ENCODE measurements at regions not wholly inside any gene's neighbourhood (a gene's known extent, or its start where the extent isn't known, plus 50 kb on each side); places are given as distances from the start of the nearest gene placed in this dataset.

DNA sequence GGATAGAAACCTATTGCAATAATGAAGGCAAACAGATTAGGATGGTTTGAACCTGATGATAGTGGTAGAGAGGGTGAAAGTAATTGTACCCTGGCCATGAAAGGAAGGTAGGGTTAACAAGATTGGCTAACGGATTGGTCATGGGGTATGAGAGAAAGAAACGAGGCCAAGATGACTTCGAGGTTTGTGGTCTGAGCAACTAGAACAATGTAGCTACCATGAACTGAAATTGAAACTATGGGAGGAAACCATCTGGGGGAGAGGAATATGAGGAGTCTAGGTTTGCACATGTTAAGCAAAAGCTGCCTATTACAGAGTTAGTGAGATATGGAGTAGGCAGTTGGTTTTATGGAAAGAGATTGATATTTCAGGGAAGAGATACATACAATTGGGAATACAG lies 406.0 kb downstream of the PRELID2 start:
- TF ChIP-seq POLR2A (IDR thresholded peaks at IDR 0.05; ENCODE audit: low read length) (no peak), GATA1 (IDR thresholded peaks at IDR 0.05; ENCODE audit: low read depth, low read length) (no peak)
